ENCODE measurements at regions not wholly inside any gene's neighbourhood (a gene's known extent, or its start where the extent isn't known, plus 50 kb on each side); places are given as distances from the start of the nearest gene placed in this dataset.

GRCh38 chr12:19005257-19005801 is 124.2 kb upstream of the PLEKHA5 start:
- no peaks in the 10 kb centered on the region for H3K27me3 Mint-ChIP-seq (ENCODE audit: low read depth)
- H3K4me1 Mint-ChIP-seq (ENCODE audit: low read depth) = no peaks in the 10 kb centered on the region
- no peak overlapping the region for H3K4me3 Mint-ChIP-seq (ENCODE audit: unreplicated experiment)
- H3K36me3 Mint-ChIP-seq (ENCODE audit: low read depth) = no peaks in the 10 kb centered on the region
- H3K27ac Mint-ChIP-seq (ENCODE audit: unreplicated experiment) = no peak overlapping the region
- no peaks in the 10 kb centered on the region for H3K9me3 Mint-ChIP-seq (ENCODE audit: low read depth)
- TF ChIP-seq, protein P1, sequence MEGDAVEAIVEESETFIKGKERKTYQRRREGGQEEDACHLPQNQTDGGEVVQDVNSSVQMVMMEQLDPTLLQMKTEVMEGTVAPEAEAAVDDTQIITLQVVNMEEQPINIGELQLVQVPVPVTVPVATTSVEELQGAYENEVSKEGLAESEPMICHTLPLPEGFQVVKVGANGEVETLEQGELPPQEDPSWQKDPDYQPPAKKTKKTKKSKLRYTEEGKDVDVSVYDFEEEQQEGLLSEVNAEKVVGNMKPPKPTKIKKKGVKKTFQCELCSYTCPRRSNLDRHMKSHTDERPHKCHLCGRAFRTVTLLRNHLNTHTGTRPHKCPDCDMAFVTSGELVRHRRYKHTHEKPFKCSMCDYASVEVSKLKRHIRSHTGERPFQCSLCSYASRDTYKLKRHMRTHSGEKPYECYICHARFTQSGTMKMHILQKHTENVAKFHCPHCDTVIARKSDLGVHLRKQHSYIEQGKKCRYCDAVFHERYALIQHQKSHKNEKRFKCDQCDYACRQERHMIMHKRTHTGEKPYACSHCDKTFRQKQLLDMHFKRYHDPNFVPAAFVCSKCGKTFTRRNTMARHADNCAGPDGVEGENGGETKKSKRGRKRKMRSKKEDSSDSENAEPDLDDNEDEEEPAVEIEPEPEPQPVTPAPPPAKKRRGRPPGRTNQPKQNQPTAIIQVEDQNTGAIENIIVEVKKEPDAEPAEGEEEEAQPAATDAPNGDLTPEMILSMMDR (IDR thresholded peaks at IDR 0.05) = no peak
- DNase-seq (ENCODE audit: low spot score) = no peak

DNA sequence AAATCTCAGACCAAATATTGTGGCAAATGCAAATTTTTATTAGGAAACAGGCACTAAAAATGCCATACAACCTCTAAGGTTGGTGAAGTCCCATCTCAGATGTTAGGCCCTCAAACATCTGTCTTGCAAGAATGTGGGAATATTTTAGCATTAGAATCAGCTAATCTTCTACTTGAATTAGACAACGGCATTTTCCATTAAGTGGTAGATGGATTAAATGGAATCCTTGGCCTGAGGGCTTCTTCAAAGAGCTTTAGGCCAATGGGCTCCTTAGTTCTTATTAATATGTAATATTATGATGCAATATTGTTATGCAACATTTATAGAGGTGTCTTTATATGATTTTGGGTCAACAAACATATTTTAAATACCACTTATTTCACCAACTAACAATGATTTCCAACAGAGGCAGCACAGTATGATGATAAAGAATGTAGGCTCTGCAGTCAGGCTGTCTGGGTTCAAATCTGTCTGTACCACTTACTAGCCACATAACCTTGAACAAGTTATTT is 122.9 kb upstream of the PLEKHA5 start:
- DNase-seq (ENCODE audit: low spot score) = no peak
- no peaks in the 10 kb centered on the region for H3K36me3 Mint-ChIP-seq (ENCODE audit: low read depth)
- TF ChIP-seq, protein P1 (IDR thresholded peaks at IDR 0.05) = no peak
- no peaks in the 10 kb centered on the region for H3K4me1 Mint-ChIP-seq (ENCODE audit: low read depth)
- H3K9me3 Mint-ChIP-seq (ENCODE audit: low read depth) = no peaks in the 10 kb centered on the region
- no peaks in the 10 kb centered on the region for H3K27me3 Mint-ChIP-seq (ENCODE audit: low read depth)
- H3K27ac Mint-ChIP-seq (ENCODE audit: unreplicated experiment) = no peak overlapping the region
- H3K4me3 Mint-ChIP-seq (ENCODE audit: unreplicated experiment) = no peak overlapping the region

DNA sequence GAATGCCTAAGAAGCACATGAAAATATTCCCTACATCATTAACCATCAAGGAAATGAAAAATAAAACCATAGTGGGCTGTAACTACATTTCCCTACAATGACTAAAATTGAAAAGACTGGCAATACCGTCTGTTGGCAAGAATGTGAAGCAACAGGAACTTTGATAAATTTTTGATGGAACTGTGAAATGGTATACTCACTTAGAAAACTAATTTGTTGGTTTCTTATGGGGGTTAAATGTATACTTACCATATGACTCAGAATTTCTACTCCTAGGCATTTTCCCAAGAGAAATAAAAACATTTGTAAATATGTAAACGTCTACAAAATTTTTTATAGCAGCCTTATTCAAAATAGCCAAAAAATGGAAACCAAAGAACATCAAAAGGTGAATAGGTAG is 121.4 kb upstream of the PLEKHA5 start:
- TF ChIP-seq, protein P1 (IDR thresholded peaks at IDR 0.05) = no peak
- H3K36me3 Mint-ChIP-seq (ENCODE audit: low read depth) = no peaks in the 10 kb centered on the region
- H3K4me3 Mint-ChIP-seq (ENCODE audit: unreplicated experiment) = no peak overlapping the region
- H3K27ac Mint-ChIP-seq (ENCODE audit: unreplicated experiment) = no peak overlapping the region
- no peaks in the 10 kb centered on the region for H3K9me3 Mint-ChIP-seq (ENCODE audit: low read depth)
- DNase-seq (ENCODE audit: low spot score) = no peak
- H3K4me1 Mint-ChIP-seq (ENCODE audit: low read depth) = no peaks in the 10 kb centered on the region
- H3K27me3 Mint-ChIP-seq (ENCODE audit: low read depth) = no peaks in the 10 kb centered on the region

DNA sequence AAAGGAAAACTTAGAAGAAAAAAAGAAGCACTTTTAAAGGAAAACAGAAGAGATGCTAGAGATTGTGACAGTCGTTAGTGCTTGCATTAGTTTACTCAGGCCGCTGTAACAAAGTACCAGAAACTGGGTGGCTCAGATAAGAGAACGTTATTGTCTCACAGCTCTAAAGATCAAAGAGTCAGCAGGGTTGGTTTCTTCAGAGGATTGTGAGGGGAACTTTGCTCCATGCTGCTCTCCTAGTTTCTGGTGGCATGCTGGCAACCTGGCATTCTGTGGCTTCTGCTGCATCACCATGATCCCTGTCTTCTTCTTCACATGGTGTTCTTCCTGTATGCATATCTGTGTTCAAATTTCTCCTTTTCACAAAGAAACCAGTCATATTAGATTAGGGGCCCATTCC is 119.4 kb upstream of the PLEKHA5 start:
- TF ChIP-seq, protein P1 (IDR thresholded peaks at IDR 0.05) = no peak
- H3K9me3 Mint-ChIP-seq (ENCODE audit: low read depth) = no peaks in the 10 kb centered on the region
- H3K36me3 Mint-ChIP-seq (ENCODE audit: low read depth) = no peaks in the 10 kb centered on the region
- no peak overlapping the region for H3K27ac Mint-ChIP-seq (ENCODE audit: unreplicated experiment)
- H3K4me1 Mint-ChIP-seq (ENCODE audit: low read depth) = no peaks in the 10 kb centered on the region
- no peak for DNase-seq (ENCODE audit: low spot score)
- no peak overlapping the region for H3K4me3 Mint-ChIP-seq (ENCODE audit: unreplicated experiment)
- no peaks in the 10 kb centered on the region for H3K27me3 Mint-ChIP-seq (ENCODE audit: low read depth)

DNA sequence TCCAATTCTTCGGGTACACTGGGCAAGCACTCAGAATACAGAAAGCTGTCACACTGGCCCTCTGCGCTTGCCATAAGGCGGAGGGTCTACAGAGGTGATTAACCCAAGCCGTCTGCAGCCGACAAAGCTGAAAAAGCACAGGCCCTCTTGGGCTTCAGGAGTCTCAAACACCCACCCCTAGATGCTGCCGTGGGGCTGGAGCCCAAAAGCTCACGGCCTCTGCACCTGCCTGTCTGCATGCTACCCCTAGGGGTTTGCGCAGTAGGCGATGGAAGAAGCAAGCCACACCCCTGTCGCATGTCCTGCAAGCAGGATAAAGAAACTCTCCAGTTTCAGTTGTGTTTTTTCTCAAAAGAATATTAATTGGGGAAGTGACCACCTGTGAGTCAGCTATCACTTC is 118.8 kb upstream of the PLEKHA5 start:
- Mint-ChIP-seq H3K4me3 (ENCODE audit: unreplicated experiment) (no peak overlapping the region), H3K4me1 (ENCODE audit: low read depth) (no peaks in the 10 kb centered on the region), H3K27me3 (ENCODE audit: low read depth) (no peaks in the 10 kb centered on the region), H3K27ac (ENCODE audit: unreplicated experiment) (no peak overlapping the region), H3K36me3 (ENCODE audit: low read depth) (no peaks in the 10 kb centered on the region), H3K9me3 (ENCODE audit: low read depth) (no peaks in the 10 kb centered on the region)
- DNase-seq (ENCODE audit: low spot score) = no peak
- TF ChIP-seq, protein P1 (IDR thresholded peaks at IDR 0.05) = no peak
